ENCODE measurements at regions not wholly inside any gene's neighbourhood (a gene's known extent, or its start where the extent isn't known, plus 50 kb on each side); places are given as distances from the start of the nearest gene placed in this dataset.
"Not testable (repeated sequence)": the region's sequence is repeated elsewhere in the genome, so short reads cannot be mapped to it uniquely, and the experiment has no call there.

DNA sequence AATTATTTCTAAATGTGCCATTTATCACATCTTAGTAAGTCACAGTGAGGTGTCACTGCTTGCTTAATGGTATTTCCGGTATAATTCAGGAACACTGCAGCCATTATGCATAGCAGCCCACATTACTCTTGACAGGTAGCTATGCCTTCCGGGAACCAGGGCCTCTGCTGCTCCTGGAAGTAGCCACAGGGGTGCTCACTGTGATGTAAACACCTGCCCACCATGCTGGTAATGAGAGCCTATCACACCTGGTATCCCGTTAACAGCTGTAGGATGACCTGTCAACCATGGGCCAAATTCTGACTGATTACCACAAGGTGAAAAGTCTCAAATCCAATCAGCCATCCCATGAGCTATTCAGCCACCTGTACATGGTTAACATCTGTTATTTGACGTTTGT is 647.0 kb upstream of the NXPH2 start:
- DNase-seq = no peak

DNA sequence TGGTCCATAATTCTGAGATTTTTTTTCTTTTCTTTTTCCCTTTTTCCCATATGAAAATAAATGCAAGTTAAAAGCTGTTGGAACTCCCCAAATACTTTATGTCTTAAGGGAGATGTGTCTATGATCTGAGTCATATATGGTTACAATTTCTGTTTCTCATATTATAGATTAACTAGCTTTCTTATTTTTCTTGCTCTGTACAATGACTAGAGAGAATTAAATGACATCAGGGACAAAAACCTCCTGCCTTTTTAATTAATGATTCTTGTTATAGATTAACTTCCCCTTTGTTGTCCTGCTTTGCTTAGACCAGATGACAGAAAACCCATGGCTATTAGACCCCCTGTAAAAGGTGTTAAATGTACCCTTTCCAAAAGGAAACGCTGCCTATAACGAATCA is 643.9 kb upstream of the NXPH2 start:
- no peak for DNase-seq

- no peak for DNase-seq
Measured at GRCh38 chr2:139411236-139411635, 631.0 kb upstream of the NXPH2 start.

DNA sequence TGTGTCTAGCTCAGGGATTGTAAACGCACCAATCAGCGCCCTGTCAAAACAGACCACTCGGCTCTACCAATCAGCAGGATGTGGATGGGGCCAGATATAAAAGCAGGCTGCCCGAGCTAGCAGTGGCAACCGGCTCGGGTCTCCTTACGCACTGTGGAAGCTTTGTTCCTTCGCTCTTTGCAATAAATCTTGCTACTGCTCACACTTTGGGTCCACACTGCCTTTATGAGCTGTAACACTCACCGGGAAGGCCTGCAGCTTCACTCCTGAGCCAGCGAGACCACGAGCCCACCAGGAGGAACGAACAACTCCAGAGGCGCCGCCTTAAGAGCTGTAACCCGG is 630.6 kb upstream of the NXPH2 start:
- not testable (repeated sequence) for DNase-seq

DNA sequence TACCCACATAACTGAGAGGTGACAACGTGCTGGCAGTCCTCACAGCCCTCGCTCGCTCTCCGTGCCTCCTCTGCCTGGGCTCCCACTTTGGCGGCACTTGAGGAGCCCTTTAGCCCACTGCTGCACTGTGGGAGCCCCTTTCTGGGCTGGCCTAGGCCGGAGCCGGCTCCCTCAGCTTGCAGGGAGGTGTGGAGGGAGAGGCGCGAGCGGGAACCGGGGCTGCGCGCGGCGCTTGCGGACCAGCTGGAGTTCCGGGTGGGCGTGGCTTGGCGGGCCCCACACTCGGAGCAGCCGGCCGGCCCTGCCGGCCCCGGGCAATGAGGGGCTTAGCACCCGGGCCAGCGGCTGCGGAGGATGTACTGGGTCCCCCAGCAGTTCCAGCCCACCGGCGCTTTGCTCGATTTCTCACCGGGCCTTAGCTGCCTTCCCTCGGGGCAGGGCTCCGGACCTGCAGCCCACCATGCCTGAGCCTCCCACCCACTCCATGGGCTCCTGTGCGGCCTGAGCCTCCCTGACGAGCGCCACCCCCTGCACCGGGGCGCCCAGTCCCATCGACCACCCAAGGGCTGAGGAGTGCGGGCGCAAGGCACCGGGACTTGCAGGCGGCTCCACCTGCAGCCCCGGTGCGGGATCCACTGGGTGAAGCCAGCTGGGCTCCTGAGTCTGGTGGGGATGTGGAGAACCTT is 630.1 kb upstream of the NXPH2 start:
- DNase-seq = not testable (repeated sequence)

DNA sequence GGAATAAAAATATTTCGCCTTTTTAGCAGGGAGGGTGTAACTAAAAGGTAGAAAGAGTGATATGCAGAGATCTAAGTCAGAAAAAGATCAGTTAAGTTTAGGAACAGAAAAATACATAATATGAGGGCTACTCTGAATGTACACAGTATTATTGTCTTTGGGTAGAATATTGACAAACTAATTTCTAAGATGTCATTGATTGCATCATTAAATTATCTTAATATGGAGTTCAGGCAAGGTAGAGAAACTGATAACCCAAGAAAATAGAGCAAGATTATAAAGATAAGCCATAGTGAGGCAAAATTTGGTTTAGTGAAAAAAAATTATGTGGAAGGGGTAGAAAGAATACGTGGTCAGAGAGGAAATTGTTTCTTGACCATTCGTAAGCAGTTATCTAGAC is 629.0 kb upstream of the NXPH2 start:
- DNase-seq = no peak

DNA sequence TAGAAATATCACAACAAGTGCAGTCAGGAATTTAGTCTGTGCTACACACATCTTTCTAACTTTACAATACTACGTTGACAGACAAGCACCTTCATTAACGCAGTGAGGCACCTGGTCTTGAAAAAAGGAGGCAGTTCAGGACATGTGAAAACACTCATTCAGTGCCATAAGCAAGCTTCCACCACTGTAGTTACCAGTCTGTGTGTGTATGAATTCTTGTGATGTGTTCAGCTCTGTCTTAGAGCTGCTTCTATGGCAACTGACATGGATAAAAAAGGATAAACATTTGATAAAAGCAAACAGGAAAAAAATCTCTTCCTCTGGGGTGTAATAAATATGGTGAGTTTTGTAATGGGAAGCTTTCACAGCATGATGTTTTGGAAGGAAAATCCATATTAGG is 623.8 kb upstream of the NXPH2 start:
- no peak for DNase-seq

GRCh38 chr2:139394801-139395200 is 614.6 kb upstream of the NXPH2 start:
- DNase-seq = no peak

DNA sequence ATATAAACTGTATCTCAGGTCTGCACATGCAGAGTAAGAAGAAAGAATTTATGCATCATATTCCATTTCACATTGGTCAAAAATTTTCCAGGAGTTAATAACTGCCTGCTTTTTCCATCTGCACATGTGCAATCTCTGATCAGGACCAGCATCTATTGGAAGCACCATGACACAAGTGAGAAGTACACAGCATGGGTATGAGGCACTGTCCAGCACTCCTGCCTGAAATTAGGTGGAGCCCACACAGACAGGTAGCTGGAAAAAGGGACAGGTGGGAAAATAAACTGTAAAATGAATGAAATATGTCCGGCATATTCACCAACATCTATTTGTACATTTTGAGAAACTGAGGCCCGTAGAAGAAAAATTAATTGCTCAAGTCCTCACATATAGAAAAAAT is 609.2 kb upstream of the NXPH2 start:
- no peak for DNase-seq

- no peak for DNase-seq
Measured at GRCh38 chr2:139386401-139386800, 606.2 kb upstream of the NXPH2 start.

GRCh38 chr2:139383532-139383931 is 603.3 kb upstream of the NXPH2 start:
- no peak for DNase-seq

- DNase-seq = no peak
Measured at GRCh38 chr2:139380051-139380450, 599.9 kb upstream of the NXPH2 start.

DNA sequence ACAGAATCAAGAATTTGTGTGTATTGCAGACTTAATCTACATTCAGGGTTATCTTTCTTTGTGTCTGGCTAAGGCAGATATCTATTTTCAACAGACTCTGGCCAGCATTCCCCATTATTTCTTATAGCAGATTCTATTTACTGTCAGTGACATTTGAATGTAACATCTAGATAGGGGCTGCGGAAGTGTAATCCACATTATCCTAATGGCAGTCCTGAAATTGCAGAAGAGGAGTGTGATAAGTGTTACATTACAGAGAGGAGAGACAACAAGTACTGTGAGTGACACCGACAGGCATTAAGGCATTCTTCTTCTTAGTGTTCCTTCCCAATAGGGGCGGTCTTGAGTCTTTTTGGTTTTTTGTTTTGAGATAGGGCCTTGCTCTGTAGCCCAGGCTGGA is 598.2 kb upstream of the NXPH2 start:
- no peak for DNase-seq

GRCh38 chr2:139374296-139374850 is 594.2 kb upstream of the NXPH2 start:
- no peak for DNase-seq

- no peak for DNase-seq
Measured at GRCh38 chr2:139369423-139370409, 589.5 kb upstream of the NXPH2 start.

GRCh38 chr2:139367416-139367815 is 587.2 kb upstream of the NXPH2 start:
- no peak for DNase-seq

- no peak for DNase-seq
Measured at GRCh38 chr2:139366681-139367080, 586.5 kb upstream of the NXPH2 start.

- no peak for DNase-seq
Measured at GRCh38 chr2:139365189-139365588, 585.0 kb upstream of the NXPH2 start.

DNA sequence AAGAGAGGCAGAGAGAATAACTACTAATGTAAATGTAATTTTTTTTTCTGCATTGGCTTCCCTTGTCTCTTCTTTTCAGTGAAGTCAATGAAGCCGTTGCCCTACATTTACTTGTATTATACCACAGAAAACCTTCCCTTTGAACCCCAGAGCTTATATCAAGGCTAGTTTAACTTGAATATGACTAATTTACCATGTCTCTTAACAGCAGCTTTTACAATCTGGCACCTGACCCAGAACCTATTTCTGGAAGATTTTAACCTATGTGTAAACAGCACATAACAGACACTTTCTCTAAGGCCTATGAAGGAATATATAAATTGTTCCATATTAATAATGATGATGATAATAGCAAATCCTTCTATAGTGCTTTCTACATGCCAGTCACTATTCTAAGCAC is 580.5 kb upstream of the NXPH2 start:
- no peak for DNase-seq

DNA sequence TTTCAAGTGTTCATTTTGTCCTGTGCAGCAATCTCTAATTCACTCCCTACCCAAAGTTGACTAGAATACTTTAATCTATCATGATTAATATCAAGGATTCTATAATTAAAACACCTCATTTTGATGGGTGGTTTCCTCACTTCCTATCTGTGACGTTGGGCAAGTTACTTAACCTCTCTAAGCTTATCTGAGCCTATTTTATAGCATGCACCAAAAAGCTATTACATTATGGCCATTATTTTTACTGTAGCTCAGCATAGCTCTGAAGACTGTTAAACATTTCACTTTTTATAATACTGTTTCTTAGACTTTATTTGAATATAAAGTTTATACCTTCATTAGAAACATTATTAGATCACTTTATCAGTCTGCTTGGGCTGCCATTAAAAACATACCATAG is 579.6 kb upstream of the NXPH2 start:
- no peak for DNase-seq

DNA sequence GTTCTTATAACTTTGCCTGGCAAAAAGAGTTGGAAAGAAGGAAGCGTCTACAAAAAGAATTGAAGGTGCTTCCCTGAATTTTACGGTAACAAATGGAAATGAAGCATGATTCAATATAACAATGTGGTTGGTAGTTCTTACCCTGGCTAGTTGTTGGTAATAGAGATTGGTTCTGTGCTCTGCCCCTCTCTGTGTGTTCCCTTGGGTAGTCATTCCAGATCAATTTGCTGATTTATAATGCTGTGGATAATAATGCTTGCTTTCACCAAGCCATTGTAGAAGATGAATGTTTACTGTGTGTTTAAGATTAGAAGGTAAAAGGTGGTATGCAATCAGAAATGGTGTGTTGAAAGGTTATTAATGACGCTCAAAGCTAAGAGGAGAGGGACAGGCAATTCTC is 577.8 kb upstream of the NXPH2 start:
- DNase-seq = no peak

DNA sequence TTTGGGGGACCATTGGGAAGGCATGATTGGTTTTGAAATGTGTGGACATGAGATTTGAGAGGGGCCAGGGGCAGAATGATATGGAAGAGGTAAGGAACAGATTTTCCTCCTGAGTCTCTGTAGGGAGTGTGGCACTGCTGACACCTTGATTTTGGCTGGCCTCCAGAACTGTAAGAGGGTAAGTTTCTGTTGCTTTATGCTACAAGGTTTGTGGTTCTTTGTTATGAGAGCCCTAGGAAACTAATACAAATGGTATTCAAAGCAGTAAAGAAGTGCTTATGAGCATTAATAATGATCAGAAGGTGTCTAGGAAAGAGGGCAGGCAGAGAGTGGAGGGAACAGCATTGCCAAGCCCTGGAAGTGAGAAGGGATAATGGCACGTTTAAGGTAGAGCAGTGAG is 574.3 kb upstream of the NXPH2 start:
- no peak for DNase-seq

DNA sequence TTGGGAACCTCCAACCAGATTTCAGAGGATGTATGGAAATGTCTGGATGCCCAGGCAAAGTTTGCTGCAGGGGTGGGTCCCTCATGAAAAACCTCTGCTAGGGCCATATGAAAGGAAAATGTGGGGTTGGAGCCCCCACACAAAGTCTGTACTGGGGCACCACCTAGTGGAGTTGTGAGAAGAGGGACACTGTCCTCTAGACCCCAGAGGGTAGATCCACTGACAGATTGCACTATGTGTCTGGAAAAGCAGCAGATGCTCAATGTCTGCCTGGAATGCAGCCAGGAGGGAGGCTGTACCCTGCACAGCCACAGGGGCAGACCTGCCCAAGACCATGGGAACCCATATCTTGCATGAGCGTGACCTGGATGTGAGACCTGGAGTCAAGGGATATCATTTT is 573.7 kb upstream of the NXPH2 start:
- no peak for DNase-seq
